PC-3 (cell line): ENCODE measurements at regions not wholly inside any gene's neighbourhood (a gene's known extent, or its start where the extent isn't known, plus 50 kb on each side); places are given as distances from the start of the nearest gene placed in this dataset.

Experiments used
- CTCF ChIP-seq: fragments of 300-600 bp; sonication (generic); conservative IDR thresholded peaks from 2 replicates; pipeline ENCODE4 v1.5.1; 2017; ENCODE audit warnings: antibody characterized with exemption, low read depth, mild to moderate bottlenecking, low read length
- EZH2 ChIP-seq: fragments of 300-600 bp; sonication (generic); IDR thresholded peaks from one replicate; pipeline ENCODE4 v1.6.1; 2017; ENCODE audit warnings: antibody characterized with exemption, mild to moderate bottlenecking, low read length; ENCODE audit not compliant: unreplicated experiment
- EZH2phosphoT487 ChIP-seq: fragments of 300-600 bp; sonication (generic); IDR thresholded peaks from 2 replicates; pipeline ENCODE4 v1.6.1; 2018; ENCODE audit warnings: mild to moderate bottlenecking, antibody characterized with exemption, low read length, borderline replicate concordance

GRCh38 chr3:87495938-87496337 lies 219.6 kb upstream of the POU1F1 start:
- TF ChIP-seq CTCF (no peak), EZH2 (no peak), EZH2phosphoT487 (no peak)
